NOMO-1 treated with dmso at 0.1 percent for 144 hours (cell line): ENCODE measurements at regions not wholly inside any gene's neighbourhood (a gene's known extent, or its start where the extent isn't known, plus 50 kb on each side); places are given as distances from the start of the nearest gene placed in this dataset.
"Not testable (repeated sequence)": the region's sequence is repeated elsewhere in the genome, so short reads cannot be mapped to it uniquely, and the experiment has no call there.

ENCODE experiments used
- DNase-seq: peaks from one replicate; lab custom pipeline; 2025; ENCODE audit not compliant: unreplicated experiment; lab: John Stamatoyannopoulos, UW

DNA sequence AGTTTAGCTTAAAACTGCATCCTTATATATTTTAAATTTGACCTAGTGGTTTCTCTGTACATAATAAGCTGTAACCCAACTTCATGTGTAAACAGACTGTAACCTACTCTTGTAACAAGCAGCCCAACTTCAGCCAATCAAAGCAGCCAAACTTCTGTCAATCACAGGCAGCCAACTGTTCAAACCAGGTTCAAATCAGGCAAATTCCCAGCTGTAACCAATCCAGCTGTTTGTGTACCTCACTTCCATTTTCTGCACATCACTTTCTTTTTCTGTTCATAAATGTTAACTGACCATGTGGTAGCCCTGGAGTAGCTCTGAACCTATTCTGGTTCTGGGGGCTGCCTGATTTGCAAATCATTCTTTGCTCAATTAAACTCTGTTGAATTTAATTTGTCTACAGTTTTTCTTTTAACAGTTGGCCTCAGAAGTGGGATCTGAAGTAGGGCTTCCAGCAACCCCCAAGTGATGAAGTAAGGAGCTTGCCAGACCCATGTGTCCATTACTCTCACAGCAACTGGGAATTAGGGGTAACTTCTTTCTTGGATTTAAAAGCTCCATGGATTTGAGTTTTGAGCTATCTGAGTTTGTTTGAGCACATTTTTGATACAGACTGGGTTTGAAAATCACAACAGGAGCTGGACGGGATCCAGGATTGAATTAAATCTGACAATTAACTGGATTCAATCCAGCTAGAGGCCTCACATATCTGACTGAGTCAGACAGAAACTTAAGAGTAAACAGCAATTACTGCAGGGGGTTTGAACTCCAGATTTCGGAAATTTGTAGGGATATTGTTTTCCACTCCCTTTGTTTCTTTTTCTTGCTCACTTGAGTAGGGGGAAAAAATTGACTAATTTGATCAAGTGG, 1569.7 kb upstream of the SLC39A10 start:
- no peak for DNase-seq

- DNase-seq: no peak
These were observed 1570.9 kb upstream of the SLC39A10 start for GRCh38 chr2:194086129-194086528.

DNA sequence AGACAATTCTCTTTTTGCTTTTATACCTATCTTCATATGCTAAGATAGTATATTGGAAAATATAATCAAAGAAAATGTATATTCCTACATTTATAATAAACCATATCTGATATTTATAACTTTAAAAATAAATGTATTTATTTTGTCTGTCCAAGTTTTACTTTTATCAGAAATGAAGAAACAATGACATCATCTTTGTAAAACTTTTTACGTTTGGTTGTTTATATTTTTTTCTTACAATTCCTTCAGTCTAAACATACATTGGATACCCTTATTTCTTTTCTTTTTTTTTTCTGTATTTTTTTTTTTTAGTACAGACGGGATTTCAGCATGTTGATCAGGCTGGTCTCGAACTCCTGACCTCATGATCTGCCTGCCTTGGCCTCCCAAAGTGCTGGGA, 1577.0 kb upstream of the SLC39A10 start:
- no peak for DNase-seq

DNA sequence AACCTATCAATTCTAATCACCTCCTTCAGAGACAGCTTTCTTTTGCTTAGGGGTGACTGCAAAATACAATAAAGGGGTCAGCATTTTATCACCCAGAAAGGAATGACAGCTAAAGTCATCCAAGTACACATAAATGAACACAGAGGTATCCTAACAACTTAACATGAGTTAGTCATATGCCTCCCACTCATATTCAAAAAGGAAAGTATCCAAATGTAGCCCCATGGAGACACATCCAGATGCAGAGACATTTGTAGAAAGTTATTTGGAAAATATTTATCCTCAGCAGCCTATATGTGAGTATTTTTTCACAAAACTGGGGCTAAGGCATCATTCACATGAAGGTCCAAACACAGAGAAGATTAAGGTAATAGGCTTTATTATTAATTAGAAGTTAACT, 1579.7 kb upstream of the SLC39A10 start:
- DNase-seq: no peak

- DNase-seq: peak; percentile 2
These were observed 1594.6 kb upstream of the SLC39A10 start for GRCh38 chr2:194062401-194062800.

GRCh38 chr2:194060269-194060668, 1596.8 kb upstream of the SLC39A10 start:
- DNase-seq: peak; percentile 61

- DNase-seq: no peak
These were observed 1602.7 kb upstream of the SLC39A10 start for GRCh38 chr2:194054313-194054712.

DNA sequence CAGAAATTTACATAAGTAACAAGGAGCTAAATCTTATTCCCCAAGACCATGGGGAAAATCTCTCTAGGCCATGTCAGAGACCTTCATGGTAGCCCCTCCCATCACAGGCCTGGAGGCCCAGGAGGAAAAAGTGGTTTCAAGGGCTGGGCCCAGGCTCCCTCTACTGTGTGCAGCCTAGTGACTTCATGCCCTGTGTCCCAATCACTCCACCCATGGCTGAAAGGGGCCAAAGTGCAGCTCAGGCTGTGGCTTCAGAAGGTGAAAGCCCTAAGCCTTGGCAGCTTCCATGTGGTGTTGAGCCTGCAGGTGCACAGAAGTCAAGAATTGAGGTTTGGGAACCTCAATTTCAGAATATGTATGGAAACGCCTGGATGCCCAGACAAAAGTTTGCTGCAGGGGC, 1612.7 kb upstream of the SLC39A10 start:
- no peak for DNase-seq

DNA sequence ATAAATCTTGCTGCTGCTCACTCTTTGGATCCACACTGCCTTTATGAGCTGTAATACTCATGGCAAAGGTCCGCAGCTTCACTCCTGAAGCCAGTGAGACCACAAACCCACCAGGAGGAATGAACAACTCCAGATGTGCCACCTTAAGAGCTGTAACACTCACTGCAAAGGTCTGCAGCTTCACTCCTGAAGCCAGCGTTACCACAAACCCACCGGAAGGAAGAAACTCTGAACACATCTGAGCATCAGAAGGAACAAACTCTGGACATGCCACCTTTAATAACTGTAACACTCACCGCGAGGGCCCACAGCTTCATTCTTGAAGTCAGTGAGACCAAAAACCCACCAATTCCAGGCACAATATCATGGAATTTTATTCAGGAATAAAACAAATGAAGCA, 1635.9 kb upstream of the SLC39A10 start:
- not testable (repeated sequence) for DNase-seq

DNA sequence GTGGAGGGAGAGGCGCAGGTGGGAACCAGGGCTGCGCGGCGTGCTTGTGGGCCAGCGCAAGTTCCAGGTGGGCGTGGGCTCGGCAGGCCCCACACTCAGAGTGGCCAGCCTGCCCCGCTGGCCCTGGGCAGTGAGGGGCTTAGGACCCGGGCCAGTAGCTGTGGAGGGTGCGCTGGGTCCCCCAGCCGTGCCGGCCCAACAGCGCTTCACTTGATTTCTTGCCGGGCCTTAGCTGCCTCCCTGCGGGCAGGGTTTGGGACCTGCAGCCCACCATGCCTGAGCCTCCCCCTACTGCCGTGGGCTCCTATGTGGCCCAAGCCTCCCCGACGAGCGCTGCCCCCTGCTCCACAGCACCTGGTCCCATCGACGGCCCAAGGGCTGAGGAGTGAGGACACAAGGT, 1636.9 kb upstream of the SLC39A10 start:
- DNase-seq: no peak

GRCh38 chr2:194015751-194016150, 1641.3 kb upstream of the SLC39A10 start:
- no peak for DNase-seq

GRCh38 chr2:194014639-194015038, 1642.4 kb upstream of the SLC39A10 start:
- DNase-seq: no peak

- DNase-seq: no peak
These were observed 1652.3 kb upstream of the SLC39A10 start for GRCh38 chr2:194004590-194005206.

GRCh38 chr2:194003911-194004310, 1653.1 kb upstream of the SLC39A10 start:
- no peak for DNase-seq

- DNase-seq: no peak
These were observed 1654.2 kb upstream of the SLC39A10 start for GRCh38 chr2:194002699-194003368.

- no peak for DNase-seq
These were observed 1666.2 kb upstream of the SLC39A10 start for GRCh38 chr2:193990868-193991267.

DNA sequence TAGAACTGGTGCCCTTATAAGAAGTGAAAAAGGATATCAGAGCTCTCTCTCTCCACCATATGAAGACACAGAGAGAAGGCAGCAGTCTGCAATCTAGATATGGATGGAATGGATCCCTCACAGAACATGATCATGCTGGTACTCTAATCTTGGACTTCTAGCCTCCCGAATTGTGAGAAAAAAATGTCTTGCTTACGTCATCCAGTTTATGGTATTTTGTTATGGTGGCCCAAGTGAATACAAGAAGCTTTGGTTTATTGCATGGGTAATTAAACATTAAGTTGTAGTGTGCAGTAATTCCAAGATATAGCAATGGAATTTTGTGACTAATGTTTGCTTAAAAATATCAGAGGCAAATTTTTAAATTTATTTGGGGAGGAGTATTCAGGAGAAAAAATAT, 1667.4 kb upstream of the SLC39A10 start:
- DNase-seq: no peak

DNA sequence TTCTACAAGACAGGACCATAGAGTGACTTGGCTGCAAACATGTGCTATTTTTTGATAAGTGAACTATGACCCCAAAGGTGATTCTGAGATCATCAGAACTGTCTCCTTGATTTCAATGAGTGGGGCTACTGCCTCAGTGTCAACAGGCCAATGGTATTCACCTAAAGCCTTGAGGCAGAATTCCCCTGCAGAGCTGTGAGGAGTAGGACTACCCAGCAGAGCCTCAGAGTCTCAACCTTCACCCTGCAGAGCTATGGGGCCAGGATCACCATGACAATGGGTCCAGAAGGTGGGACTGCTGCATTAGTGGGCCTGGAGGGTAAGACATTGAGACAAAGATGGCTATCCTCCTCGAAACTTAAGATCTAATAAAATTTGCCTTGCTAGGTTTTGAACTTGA, 1668.2 kb upstream of the SLC39A10 start:
- no peak for DNase-seq

GRCh38 chr2:193985272-193985671, 1671.8 kb upstream of the SLC39A10 start:
- no peak for DNase-seq

DNA sequence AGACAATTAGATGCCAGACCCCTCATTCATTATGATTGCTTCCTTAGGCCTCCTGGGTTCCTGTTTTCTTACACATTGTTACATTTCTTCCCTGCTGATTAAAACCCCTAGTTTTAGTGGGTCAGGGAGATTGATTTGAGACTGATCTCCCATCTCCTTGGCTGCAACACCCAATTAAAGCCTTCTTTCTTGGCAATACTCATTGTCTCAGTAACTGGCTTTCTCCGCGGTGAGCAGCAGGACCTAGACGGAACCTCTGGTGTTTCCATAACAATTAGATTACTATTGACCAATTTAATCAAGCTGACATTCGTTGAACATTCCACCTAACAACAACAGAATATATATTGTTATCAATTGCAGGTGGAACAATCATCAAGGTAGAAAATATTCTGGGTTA, 1676.4 kb upstream of the SLC39A10 start:
- no peak for DNase-seq

- no peak for DNase-seq
These were observed 1683.2 kb upstream of the SLC39A10 start for GRCh38 chr2:193973781-193974180.

- no peak for DNase-seq
These were observed 1690.4 kb upstream of the SLC39A10 start for GRCh38 chr2:193966590-193966989.
